SK-MEL-5 (cell line): ENCODE measurements at regions not wholly inside any gene's neighbourhood (a gene's known extent, or its start where the extent isn't known, plus 50 kb on each side); places are given as distances from the start of the nearest gene placed in this dataset.
"Not testable (repeated sequence)": the region's sequence is repeated elsewhere in the genome, so short reads cannot be mapped to it uniquely, and the experiment has no call there.

Source experiments
- DNase-seq: peaks from one replicate; pipeline ENCODE4 v3.0.0-alpha.2; 2016; ENCODE audit warnings: low read depth, low spot score
- in situ Hi-C: cut with HindIII; loops from 2 replicates; pipeline ENCODE4 v1.10.0; 2016; ENCODE audit warnings: low sequenced_read_pairs, high pct_unique_total_duplicates, low pct_unique_long_range_greater_than_20kb

- in situ Hi-C loops: no loop called here
- DNase-seq: no peak
Measured at GRCh38 chr5:108617467-108618435, 129.9 kb upstream of the FER start.

GRCh38 chr5:108615216-108615615 lies 132.5 kb upstream of the FER start:
- in situ Hi-C loops: no loop called here
- no peak for DNase-seq

- in situ Hi-C loops: no loop called here
- no peak for DNase-seq
Measured at GRCh38 chr5:108607421-108607820, 140.3 kb upstream of the FER start.

GRCh38 chr5:108606185-108606584 lies 141.5 kb upstream of the FER start:
- no peak for DNase-seq
- in situ Hi-C loops: no loop called here

GRCh38 chr5:108602830-108603229 lies 144.9 kb upstream of the FER start:
- DNase-seq: no peak

GRCh38 chr5:108590799-108591198 lies 156.9 kb upstream of the FER start:
- no peak for DNase-seq
- in situ Hi-C loops: no loop called here

More at GRCh38 chr5:108602830-108603229, 144.9 kb upstream of the FER start:
- in situ Hi-C loops: no loop called here

- in situ Hi-C loops: no loop called here
Measured at GRCh38 chr5:108588323-108588722, 159.4 kb upstream of the FER start.

GRCh38 chr5:108587821-108588220 lies 159.9 kb upstream of the FER start:
- no peak for DNase-seq

More at GRCh38 chr5:108588323-108588722, 159.4 kb upstream of the FER start:
- DNase-seq: no peak

GRCh38 chr5:108581026-108581425 lies 166.7 kb upstream of the FER start:
- in situ Hi-C loops: no loop called here
- DNase-seq: no peak

More at GRCh38 chr5:108587821-108588220, 159.9 kb upstream of the FER start:
- in situ Hi-C loops: no loop called here

GRCh38 chr5:108579236-108579635 lies 168.5 kb upstream of the FER start:
- in situ Hi-C loops: no loop called here
- DNase-seq: peak; percentile 41

- in situ Hi-C loops: no loop called here
- DNase-seq: no peak
Measured at GRCh38 chr5:108578791-108579190, 168.9 kb upstream of the FER start.

- in situ Hi-C loops: no loop called here
- no peak for DNase-seq
Measured at GRCh38 chr5:108567429-108567828, 180.3 kb upstream of the FER start.

GRCh38 chr5:108564441-108564840 lies 182.5 kb upstream of the FBXL17 start:
- in situ Hi-C loops: no loop called here
- DNase-seq: no peak

- in situ Hi-C loops: no loop called here
- DNase-seq: no peak
Measured at GRCh38 chr5:108562205-108562454, 180.2 kb upstream of the FBXL17 start.

- in situ Hi-C loops: no loop called here
- no peak for DNase-seq
Measured at GRCh38 chr5:108561416-108562204, 179.7 kb upstream of the FBXL17 start.

- in situ Hi-C loops: no loop called here
- no peak for DNase-seq
Measured at GRCh38 chr5:108560581-108560980, 178.7 kb upstream of the FBXL17 start.

- in situ Hi-C loops: no loop called here
- no peak for DNase-seq
Measured at GRCh38 chr5:108560166-108560565, 178.3 kb upstream of the FBXL17 start.

- DNase-seq, in situ Hi-C loops: not testable (repeated sequence)
Measured at GRCh38 chr5:108558840-108559239, 176.9 kb upstream of the FBXL17 start.

GRCh38 chr5:108558142-108558541 lies 176.2 kb upstream of the FBXL17 start:
- DNase-seq, in situ Hi-C loops: not testable (repeated sequence)
